Neural progenitor cell (in vitro differentiated cells): ENCODE measurements at regions not wholly inside any gene's neighbourhood (a gene's known extent, or its start where the extent isn't known, plus 50 kb on each side); places are given as distances from the start of the nearest gene placed in this dataset.

ENCODE experiments used
- EZH2 ChIP-seq: fragments of 200-600 bp; sonication (generic); IDR thresholded peaks from 2 replicates; pipeline ENCODE4 v1.6.1; 2017; ENCODE audit warnings: antibody characterized with exemption, mild to moderate bottlenecking, moderate library complexity
- TF ChIP-seq, protein P1 (sequence below): fragments of 200-600 bp; sonication (generic); IDR thresholded peaks from 2 replicates; pipeline ENCODE4 v1.5.1; 2017; ENCODE audit warnings: antibody characterized with exemption, mild to moderate bottlenecking

DNA sequence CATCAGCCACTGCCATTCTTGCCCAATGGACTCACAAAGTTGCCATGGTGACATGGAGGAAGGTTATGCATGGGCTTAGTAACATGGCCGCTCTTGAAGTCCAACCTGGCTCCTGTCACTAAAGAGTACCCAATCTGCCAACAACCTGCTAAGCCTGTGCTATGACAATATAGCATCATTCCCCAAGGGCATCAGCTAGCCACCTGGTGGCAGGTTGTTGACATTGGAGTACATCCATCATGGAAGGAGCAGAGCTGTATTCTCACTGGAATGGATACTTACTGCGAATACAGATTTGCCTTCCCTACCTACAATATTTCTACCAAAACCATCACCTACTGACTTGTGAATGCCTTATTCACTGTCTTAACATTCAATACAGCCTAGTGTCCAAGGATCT is 138.9 kb upstream of the RORA start:
- TF ChIP-seq, protein P1, sequence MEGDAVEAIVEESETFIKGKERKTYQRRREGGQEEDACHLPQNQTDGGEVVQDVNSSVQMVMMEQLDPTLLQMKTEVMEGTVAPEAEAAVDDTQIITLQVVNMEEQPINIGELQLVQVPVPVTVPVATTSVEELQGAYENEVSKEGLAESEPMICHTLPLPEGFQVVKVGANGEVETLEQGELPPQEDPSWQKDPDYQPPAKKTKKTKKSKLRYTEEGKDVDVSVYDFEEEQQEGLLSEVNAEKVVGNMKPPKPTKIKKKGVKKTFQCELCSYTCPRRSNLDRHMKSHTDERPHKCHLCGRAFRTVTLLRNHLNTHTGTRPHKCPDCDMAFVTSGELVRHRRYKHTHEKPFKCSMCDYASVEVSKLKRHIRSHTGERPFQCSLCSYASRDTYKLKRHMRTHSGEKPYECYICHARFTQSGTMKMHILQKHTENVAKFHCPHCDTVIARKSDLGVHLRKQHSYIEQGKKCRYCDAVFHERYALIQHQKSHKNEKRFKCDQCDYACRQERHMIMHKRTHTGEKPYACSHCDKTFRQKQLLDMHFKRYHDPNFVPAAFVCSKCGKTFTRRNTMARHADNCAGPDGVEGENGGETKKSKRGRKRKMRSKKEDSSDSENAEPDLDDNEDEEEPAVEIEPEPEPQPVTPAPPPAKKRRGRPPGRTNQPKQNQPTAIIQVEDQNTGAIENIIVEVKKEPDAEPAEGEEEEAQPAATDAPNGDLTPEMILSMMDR = no peak
- TF ChIP-seq EZH2 = no peak
